Lower leg skin (tissue), 4 donors: ENCODE measurements at regions not wholly inside any gene's neighbourhood (a gene's known extent, or its start where the extent isn't known, plus 50 kb on each side); places are given as distances from the start of the nearest gene placed in this dataset.

ENCODE experiments used
- DNase-seq, 2 donors: peaks; one replicate each; pipeline ENCODE4 v3.0.0-alpha.2; 2019; ENCODE audit warnings: low spot score in 2 of 2
- H3K4me3 ChIP-seq: fragments of 200-600 bp; sonication (generic); 2 replicates; pipeline ENCODE4 v1.5.1; 2017; ENCODE audit warnings: mild to moderate bottlenecking, low read depth; ENCODE audit not compliant: poor library complexity, severe bottlenecking
- CTCF ChIP-seq, 3 donors: fragments of 450-650 bp; IDR thresholded peaks; one replicate each; pipeline ENCODE4 v1.5.1; 2016; ENCODE audit warnings: antibody characterized with exemption in 3 of 3, mild to moderate bottlenecking in 3 of 3, moderate library complexity in 2 of 3
- POLR2A ChIP-seq, 2 donors: fragments of 450-650 bp; IDR thresholded peaks; one replicate each; pipeline ENCODE4 v1.6.1; 2016 to 2017; ENCODE audit warnings: antibody characterized with exemption in 2 of 2, mild to moderate bottlenecking in 1 of 2, moderate library complexity in 1 of 2
- WGBS, 2 donors: methylation state at CpG; one replicate each; pipeline ENCODE4 v1.1.5; 2018; 5-methylcytosine and 5-hydroxymethylcytosine counted together
- intact Hi-C: fragments of 100-400 bp; cut with DNase I; formaldehyde crosslinking; loops from one replicate; pipeline ENCODE4 v1.15.0; 2023; ENCODE audit warnings: low total_unique reads

DNA sequence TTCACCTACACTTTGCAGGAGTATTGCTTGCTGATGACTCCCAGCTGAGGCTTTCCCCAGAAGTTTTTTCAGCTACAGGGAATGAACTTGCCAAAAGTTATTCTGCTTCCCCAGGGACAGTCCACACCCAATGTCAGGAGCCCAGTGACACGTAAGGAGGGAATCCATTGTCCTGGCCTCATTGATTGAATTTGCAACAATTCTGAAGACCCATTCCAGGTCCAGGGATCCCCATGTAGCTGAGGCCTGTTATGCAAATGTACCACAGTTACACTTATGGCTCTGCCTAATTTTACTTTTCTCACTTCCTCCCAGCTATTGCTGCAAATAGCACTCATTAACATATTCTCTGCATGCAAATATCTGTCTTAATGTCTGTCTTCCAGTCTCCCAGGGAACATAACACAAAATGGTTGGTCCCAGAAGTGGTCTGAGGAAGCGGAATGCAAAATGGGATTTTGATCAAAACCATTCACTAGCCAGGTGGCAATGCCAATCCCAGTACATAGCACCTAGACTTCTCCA is 113.7 kb upstream of the ACTRT1 start:
- 54 to 75% methylated on average over 1 to 2 of the region's 2 CpGs for WGBS, 2 donors
- TF ChIP-seq CTCF (IDR thresholded peaks at IDR 0.05) = no peak
- no peak for TF ChIP-seq POLR2A (IDR thresholded peaks at IDR 0.05)
- no peak for DNase-seq
- no peak overlapping the region for H3K4me3 ChIP-seq
- intact Hi-C loops = no loop called here

- DNase-seq = no peak
- WGBS, 2 donors = 75 to 88% methylated on average over 4 of the region's 4 CpGs
- no peak for TF ChIP-seq POLR2A (IDR thresholded peaks at IDR 0.05)
- no peak for TF ChIP-seq CTCF (IDR thresholded peaks at IDR 0.05)
- intact Hi-C loops = no loop called here
- H3K4me3 ChIP-seq = no peak overlapping the region
These were observed 104.0 kb upstream of the ACTRT1 start for GRCh38 chrX:128156204-128156603.

DNA sequence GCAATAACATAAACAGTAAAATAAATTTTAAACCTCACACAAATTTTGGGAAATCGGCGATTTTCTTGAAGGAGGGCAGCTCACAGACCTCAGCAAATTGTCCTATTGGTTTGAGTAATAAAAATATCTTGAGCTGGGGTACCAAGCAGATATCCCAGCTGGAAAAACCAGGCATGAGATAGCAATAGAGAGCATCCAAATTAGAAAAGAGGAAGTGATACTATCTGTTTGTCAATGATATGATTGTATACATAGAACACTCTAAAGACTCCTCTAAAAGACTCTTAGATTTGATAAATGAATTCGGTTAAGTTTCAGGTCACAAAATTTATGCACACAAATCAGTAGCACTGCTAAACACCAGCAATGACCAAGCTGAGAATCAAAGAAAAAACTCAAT is 90.5 kb upstream of the ACTRT1 start:
- intact Hi-C loops = no loop called here
- H3K4me3 ChIP-seq = no peak overlapping the region
- DNase-seq = no peak
- TF ChIP-seq CTCF (IDR thresholded peaks at IDR 0.05) = no peak
- TF ChIP-seq POLR2A (IDR thresholded peaks at IDR 0.05) = no peak
- WGBS, 2 donors = 87 to 93% methylated on average over 3 of the region's 3 CpGs

- no peak overlapping the region for H3K4me3 ChIP-seq
- TF ChIP-seq CTCF (IDR thresholded peaks at IDR 0.05) (no peak), POLR2A (IDR thresholded peaks at IDR 0.05) (no peak)
- intact Hi-C loops = no loop called here
- no peak for DNase-seq
- 17 to 24% methylated on average over 1 of the region's 1 CpG for WGBS, 2 donors
These were observed 54.4 kb upstream of the ACTRT1 start for GRCh38 chrX:128106630-128107029.

- intact Hi-C loops = no loop called here
- no peak for TF ChIP-seq CTCF (IDR thresholded peaks at IDR 0.05)
- TF ChIP-seq POLR2A (IDR thresholded peaks at IDR 0.05) = no peak
- DNase-seq = no peak
- H3K4me3 ChIP-seq = no peak overlapping the region
These were observed 53.5 kb upstream of the ACTRT1 start for GRCh38 chrX:128105659-128106058.
